ENCODE measurements at regions not wholly inside any gene's neighbourhood (a gene's known extent, or its start where the extent isn't known, plus 50 kb on each side); places are given as distances from the start of the nearest gene placed in this dataset.

DNA sequence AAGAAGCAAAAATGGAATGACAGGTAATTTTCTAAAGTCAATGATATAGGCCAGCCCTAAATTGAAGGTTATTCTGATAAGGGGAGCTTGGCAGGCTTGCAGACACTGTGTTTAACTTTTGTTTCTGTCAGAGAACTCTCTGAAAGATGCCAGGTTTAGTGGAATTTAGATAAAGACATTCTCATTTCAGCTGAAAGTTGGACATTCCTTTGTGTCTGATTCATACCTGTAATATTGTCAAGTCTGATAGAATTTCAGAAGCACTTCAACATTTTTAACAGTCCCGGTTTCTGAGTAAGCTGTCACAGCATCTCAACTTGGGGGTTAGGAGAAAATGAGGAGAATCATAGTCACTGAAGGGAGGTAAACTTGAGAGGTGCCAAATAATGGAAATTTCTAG, 84.0 kb downstream of the DIPK2A start:
- DNase-seq: no peak
- Histone ChIP-seq H3K27ac (no peak overlapping the region), H3K9ac (ENCODE audit: low read depth in 2 of 2, low read length in 2 of 2) (no peak overlapping the region), H3K9me3 (no peaks in the 10 kb centered on the region), H3K27me3 (no peaks in the 10 kb centered on the region), H3K36me3 (no peaks in the 10 kb centered on the region), H3K4me1 (no peaks in the 10 kb centered on the region), H3K4me3 (no peak overlapping the region)
- intact Hi-C loops (cut with DNase I): no loop called here
- TF ChIP-seq, protein P1, sequence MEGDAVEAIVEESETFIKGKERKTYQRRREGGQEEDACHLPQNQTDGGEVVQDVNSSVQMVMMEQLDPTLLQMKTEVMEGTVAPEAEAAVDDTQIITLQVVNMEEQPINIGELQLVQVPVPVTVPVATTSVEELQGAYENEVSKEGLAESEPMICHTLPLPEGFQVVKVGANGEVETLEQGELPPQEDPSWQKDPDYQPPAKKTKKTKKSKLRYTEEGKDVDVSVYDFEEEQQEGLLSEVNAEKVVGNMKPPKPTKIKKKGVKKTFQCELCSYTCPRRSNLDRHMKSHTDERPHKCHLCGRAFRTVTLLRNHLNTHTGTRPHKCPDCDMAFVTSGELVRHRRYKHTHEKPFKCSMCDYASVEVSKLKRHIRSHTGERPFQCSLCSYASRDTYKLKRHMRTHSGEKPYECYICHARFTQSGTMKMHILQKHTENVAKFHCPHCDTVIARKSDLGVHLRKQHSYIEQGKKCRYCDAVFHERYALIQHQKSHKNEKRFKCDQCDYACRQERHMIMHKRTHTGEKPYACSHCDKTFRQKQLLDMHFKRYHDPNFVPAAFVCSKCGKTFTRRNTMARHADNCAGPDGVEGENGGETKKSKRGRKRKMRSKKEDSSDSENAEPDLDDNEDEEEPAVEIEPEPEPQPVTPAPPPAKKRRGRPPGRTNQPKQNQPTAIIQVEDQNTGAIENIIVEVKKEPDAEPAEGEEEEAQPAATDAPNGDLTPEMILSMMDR (IDR thresholded peaks at IDR 0.05): no peak

DNA sequence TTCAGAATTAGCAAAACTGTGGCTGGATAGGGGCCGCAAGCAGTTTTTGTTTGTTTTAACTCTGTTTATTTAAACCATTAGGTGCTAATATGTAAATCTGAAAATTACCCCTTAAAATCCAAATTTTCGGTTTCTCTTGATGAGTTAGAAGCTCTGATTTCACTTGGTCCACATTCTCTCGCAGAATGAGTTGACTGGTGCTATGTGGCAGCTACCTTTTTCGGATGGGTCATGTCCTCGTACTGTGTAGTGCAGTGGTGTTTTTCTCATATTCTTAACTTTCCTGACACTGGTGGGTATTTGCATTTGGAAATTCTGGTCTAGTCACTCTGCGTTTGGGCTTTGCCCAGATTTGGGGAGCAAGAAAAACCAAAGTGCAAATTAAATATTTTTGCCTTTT, 87.1 kb downstream of the DIPK2A start:
- no peak overlapping the region for H3K9ac ChIP-seq (ENCODE audit: low read depth in 2 of 2, low read length in 2 of 2)
- TF ChIP-seq, protein P1 (IDR thresholded peaks at IDR 0.05): no peak

DNA sequence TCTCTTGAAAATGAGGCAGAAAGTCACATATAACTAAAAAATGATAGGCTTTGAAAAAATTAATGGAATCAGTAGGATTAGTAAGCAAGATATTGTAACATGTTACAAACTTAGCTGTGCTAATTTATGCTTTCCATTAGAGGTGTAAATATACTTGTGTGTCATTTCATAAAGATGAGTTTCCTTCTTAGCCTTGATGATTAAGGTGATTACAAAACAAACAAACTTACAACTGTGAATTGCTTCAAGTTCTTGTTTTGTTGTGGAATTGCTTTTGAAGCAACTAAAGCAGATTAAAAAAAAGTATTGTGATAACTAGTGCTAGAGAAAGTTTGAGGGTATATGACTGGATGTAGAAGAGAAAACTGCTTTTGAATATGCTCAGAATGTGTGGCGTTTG, 87.9 kb downstream of the DIPK2A start:
- Histone ChIP-seq H3K27ac (no peak overlapping the region), H3K9me3 (no peaks in the 10 kb centered on the region), H3K36me3 (no peaks in the 10 kb centered on the region), H3K9ac (ENCODE audit: low read depth in 2 of 2, low read length in 2 of 2) (no peak overlapping the region), H3K4me1 (no peaks in the 10 kb centered on the region), H3K27me3 (no peaks in the 10 kb centered on the region), H3K4me3 (no peak overlapping the region)
- intact Hi-C loops (cut with DNase I): no loop called here
- TF ChIP-seq, protein P1 (IDR thresholded peaks at IDR 0.05): no peak
- no peak for DNase-seq

More for the DNA sequence above, 87.1 kb downstream of the DIPK2A start:
- Histone ChIP-seq H3K9me3 (no peaks in the 10 kb centered on the region), H3K27ac (no peak overlapping the region), H3K27me3 (no peaks in the 10 kb centered on the region), H3K36me3 (no peaks in the 10 kb centered on the region), H3K4me1 (no peaks in the 10 kb centered on the region), H3K4me3 (no peak overlapping the region)
- DNase-seq: no peak
- intact Hi-C loops (cut with DNase I): no loop called here

DNA sequence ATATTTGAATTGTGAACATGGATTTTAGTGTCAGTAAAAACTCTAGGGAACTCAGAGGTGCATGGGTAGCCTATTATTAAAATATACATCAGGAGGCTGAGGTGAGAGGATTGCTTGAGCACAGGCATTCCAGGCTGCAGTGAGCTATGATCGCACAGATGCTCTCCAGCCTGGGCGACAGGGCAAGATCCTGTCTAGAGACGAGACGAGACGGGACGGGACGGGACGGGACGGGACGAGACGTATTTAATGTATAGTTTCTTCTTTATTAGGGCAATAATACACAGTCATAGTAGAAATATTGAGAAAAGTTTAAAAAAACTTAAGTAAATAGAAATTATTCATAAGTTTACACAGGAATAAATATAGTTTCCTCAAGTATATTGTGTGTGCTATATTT, 89.3 kb downstream of the DIPK2A start:
- Histone ChIP-seq H3K36me3 (no peaks in the 10 kb centered on the region), H3K9me3 (no peaks in the 10 kb centered on the region), H3K4me1 (no peaks in the 10 kb centered on the region), H3K9ac (ENCODE audit: low read depth in 2 of 2, low read length in 2 of 2) (no peak overlapping the region), H3K4me3 (no peak overlapping the region), H3K27ac (no peak overlapping the region), H3K27me3 (no peaks in the 10 kb centered on the region)
- DNase-seq: no peak
- intact Hi-C loops (cut with DNase I): no loop called here
- TF ChIP-seq, protein P1 (IDR thresholded peaks at IDR 0.05): no peak

DNA sequence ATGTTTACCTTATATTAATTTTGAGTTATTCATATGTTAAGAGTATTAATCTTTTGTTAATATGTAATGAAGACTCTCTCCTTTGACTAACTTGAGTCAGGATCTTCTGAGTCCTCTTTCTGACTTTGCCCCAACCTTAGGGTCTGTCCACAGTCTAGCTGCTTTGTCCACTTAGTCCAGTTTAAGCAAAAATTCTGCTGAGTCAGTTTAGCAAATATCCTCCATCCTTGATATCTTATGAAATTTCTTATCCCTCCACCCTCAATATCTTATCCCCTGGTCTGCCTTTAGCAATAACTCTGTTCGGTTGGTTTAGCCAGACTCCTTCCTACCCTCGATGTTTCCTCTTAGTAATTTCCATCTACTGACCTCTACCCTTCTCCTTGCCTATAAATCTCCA, 91.7 kb downstream of the DIPK2A start:
- TF ChIP-seq, protein P1 (IDR thresholded peaks at IDR 0.05): no peak
- no peaks in the 10 kb centered on the region for H3K4me1 ChIP-seq
- H3K27me3 ChIP-seq: no peaks in the 10 kb centered on the region
- no peaks in the 10 kb centered on the region for H3K9me3 ChIP-seq
- DNase-seq: no peak
- H3K4me3 ChIP-seq: no peak overlapping the region
- no peak overlapping the region for H3K9ac ChIP-seq (ENCODE audit: low read depth in 2 of 2, low read length in 2 of 2)
- no peaks in the 10 kb centered on the region for H3K36me3 ChIP-seq
- no peak overlapping the region for H3K27ac ChIP-seq
- intact Hi-C loops (cut with DNase I): no loop called here

DNA sequence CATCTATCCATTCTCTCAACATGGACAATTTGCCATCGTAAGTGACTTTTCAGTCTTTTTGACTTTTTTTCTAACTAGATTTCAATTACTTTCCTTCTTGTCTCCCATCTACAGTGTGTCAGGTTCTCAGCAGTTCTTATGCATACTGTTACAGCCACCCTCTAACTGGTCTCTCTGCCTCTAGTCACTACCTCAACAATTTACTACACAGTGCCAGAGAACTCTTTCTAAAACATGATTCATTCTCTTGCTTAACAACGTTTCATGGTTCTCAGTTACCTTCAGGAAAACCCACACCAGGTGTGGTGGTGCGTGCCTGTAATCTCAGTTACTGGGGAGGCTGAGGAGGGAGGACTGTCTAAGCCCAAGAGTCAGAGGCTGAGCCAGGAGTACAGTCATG, 95.4 kb downstream of the DIPK2A start:
- intact Hi-C loops (cut with DNase I): no loop called here
- no peak for DNase-seq
- Histone ChIP-seq H3K27ac (no peak overlapping the region), H3K9me3 (no peaks in the 10 kb centered on the region), H3K4me3 (no peak overlapping the region), H3K36me3 (no peaks in the 10 kb centered on the region), H3K9ac (ENCODE audit: low read depth in 2 of 2, low read length in 2 of 2) (no peak overlapping the region), H3K4me1 (no peaks in the 10 kb centered on the region), H3K27me3 (no peaks in the 10 kb centered on the region)
- TF ChIP-seq, protein P1 (IDR thresholded peaks at IDR 0.05): no peak

All from colonic mucosa (tissue), 4 donors.